Stimulated activated CD4-positive, alpha-beta T cell treated with anti-CD3 and anti-CD28 coated beads, Interleukin-4, amount 100 ng/mL, for 24 hours (primary cell): ENCODE measurements at regions not wholly inside any gene's neighbourhood (a gene's known extent, or its start where the extent isn't known, plus 50 kb on each side); places are given as distances from the start of the nearest gene placed in this dataset.
"Not testable (repeated sequence)": the region's sequence is repeated elsewhere in the genome, so short reads cannot be mapped to it uniquely, and the experiment has no call there.

Source experiments
- DNase-seq: peaks from one replicate; pipeline ENCODE4 v3.0.0-alpha.2; 2020

- no peak for DNase-seq
Observed at GRCh38 chr11:134942681-134943080, 530.6 kb upstream of the B3GAT1 start.

GRCh38 chr11:134941936-134942600 is 530.0 kb upstream of the B3GAT1 start:
- not testable (repeated sequence) for DNase-seq

- DNase-seq: no peak
Observed at GRCh38 chr11:134941326-134941725, 529.3 kb upstream of the B3GAT1 start.

- DNase-seq: no peak
Observed at GRCh38 chr11:134940441-134941126, 528.5 kb upstream of the B3GAT1 start.

- no peak for DNase-seq
Observed at GRCh38 chr11:134939905-134940304, 527.9 kb upstream of the B3GAT1 start.

GRCh38 chr11:134939031-134939430 is 527.0 kb upstream of the B3GAT1 start:
- DNase-seq: no peak

GRCh38 chr11:134938212-134938611 is 526.2 kb upstream of the B3GAT1 start:
- no peak for DNase-seq

GRCh38 chr11:134937193-134937592 is 525.2 kb upstream of the B3GAT1 start:
- DNase-seq: not testable (repeated sequence)

- DNase-seq: no peak
Observed at GRCh38 chr11:134932761-134933160, 520.7 kb upstream of the B3GAT1 start.

- no peak for DNase-seq
Observed at GRCh38 chr11:134925432-134925831, 513.4 kb upstream of the B3GAT1 start.

GRCh38 chr11:134923441-134923840 is 511.4 kb upstream of the B3GAT1 start:
- DNase-seq: no peak

GRCh38 chr11:134921938-134922337 is 509.9 kb upstream of the B3GAT1 start:
- no peak for DNase-seq

GRCh38 chr11:134920851-134921608 is 509.0 kb upstream of the B3GAT1 start:
- no peak for DNase-seq

GRCh38 chr11:134916421-134917213 is 504.6 kb upstream of the B3GAT1 start:
- DNase-seq: no peak

- no peak for DNase-seq
Observed at GRCh38 chr11:134915881-134916280, 503.8 kb upstream of the B3GAT1 start.

- DNase-seq: no peak
Observed at GRCh38 chr11:134915212-134915611, 503.2 kb upstream of the B3GAT1 start.

- DNase-seq: no peak
Observed at GRCh38 chr11:134913999-134914590, 502.1 kb upstream of the B3GAT1 start.

- DNase-seq: no peak
Observed at GRCh38 chr11:134913391-134913790, 501.3 kb upstream of the B3GAT1 start.

GRCh38 chr11:134911514-134912180 is 499.6 kb upstream of the B3GAT1 start:
- no peak for DNase-seq

GRCh38 chr11:134908583-134908982 is 496.5 kb upstream of the B3GAT1 start:
- no peak for DNase-seq

GRCh38 chr11:134907636-134908035 is 495.6 kb upstream of the B3GAT1 start:
- DNase-seq: no peak

GRCh38 chr11:134906356-134906955 is 494.4 kb upstream of the B3GAT1 start:
- DNase-seq: no peak
